Tibial nerve (tissue), 4 donors: ENCODE measurements at regions not wholly inside any gene's neighbourhood (a gene's known extent, or its start where the extent isn't known, plus 50 kb on each side); places are given as distances from the start of the nearest gene placed in this dataset.

ENCODE experiments used
- DNase-seq, 2 donors: peaks; one replicate each; pipeline ENCODE4 v3.0.0-alpha.2; 2019; ENCODE audit warnings: low spot score in 2 of 2
- H3K27ac ChIP-seq, 4 donors: fragments of 200-600 bp; sonication (generic) in 3 of 4; one replicate each; pipeline ENCODE4 v1.5.1; 2017 to 2019; ENCODE audit warnings: mild to moderate bottlenecking in 1 of 4
- H3K27me3 ChIP-seq, 2 donors: fragments of 200-600 bp; sonication (generic) in 1 of 2; one replicate each; pipeline versions ENCODE4 v1.5.1 to v1.6.0; 2017 to 2019
- H3K36me3 ChIP-seq, 3 donors: fragments of 200-600 bp; sonication (generic); one replicate each; pipeline ENCODE4 v1.5.1; 2018 to 2019
- H3K4me1 ChIP-seq, 4 donors: fragments of 200-600 bp; sonication (generic) in 3 of 4; one replicate each; pipeline ENCODE4 v1.5.1; 2017 to 2019
- H3K4me3 ChIP-seq, 4 donors: fragments of 200-600 bp; sonication (generic) in 3 of 4; one replicate each; pipeline ENCODE4 v1.5.1; 2017 to 2019; ENCODE audit warnings: mild to moderate bottlenecking in 1 of 4, moderate library complexity in 1 of 4
- H3K9me3 ChIP-seq, 4 donors: fragments of 200-600 bp; sonication (generic) in 3 of 4; one replicate each; pipeline ENCODE4 v1.5.1; 2017 to 2019
- CTCF ChIP-seq, 5 experiments: fragments of 200-600 bp in 3 of 5; fragments of 450-650 bp in 2 of 5; sonication (generic) in 3 of 5; IDR thresholded peaks; one replicate each; pipeline ENCODE4 v1.5.1; 2016 to 2019; ENCODE audit warnings: antibody characterized with exemption in 5 of 5, mild to moderate bottlenecking in 3 of 5, moderate library complexity in 2 of 5
- EP300 ChIP-seq, 2 donors: sonication (generic); formaldehyde crosslinking; IDR thresholded peaks; one replicate each; pipeline ENCODE4 v1.6.1; 2017; ENCODE audit warnings: antibody characterized with exemption in 2 of 2, mild to moderate bottlenecking in 1 of 2
- POLR2A ChIP-seq, 2 donors: fragments of 450-650 bp; IDR thresholded peaks; one replicate each; pipeline ENCODE4 v1.6.1; 2017; ENCODE audit warnings: antibody characterized with exemption in 2 of 2, mild to moderate bottlenecking in 2 of 2, moderate library complexity in 2 of 2
- WGBS, 2 donors: methylation state at CpG; one replicate each; pipeline ENCODE4 v1.1.5; 2018; 5-methylcytosine and 5-hydroxymethylcytosine counted together

- Histone ChIP-seq H3K27me3 (no peaks in the 10 kb centered on the region), H3K4me3 (no peak overlapping the region), H3K4me1 (peaks cover 0 to 11% (median 2%) of the 10 kb centered on the region in 4 donors), H3K9me3 (no peaks in the 10 kb centered on the region), H3K27ac (no peak overlapping the region), H3K36me3 (no peaks in the 10 kb centered on the region)
- TF ChIP-seq EP300 (IDR thresholded peaks at IDR 0.05) (peak in 1 of 2 donors; percentile 10), CTCF (IDR thresholded peaks at IDR 0.05) (no peak)
- 13 to 20% methylated on average over 3 of the region's 3 CpGs for WGBS, 2 donors
- peak in 1 of 2 donors; percentile 37 for DNase-seq
These were observed 154.3 kb downstream of the MRPL14 start for GRCh38 chr6:43972913-43973300.

DNA sequence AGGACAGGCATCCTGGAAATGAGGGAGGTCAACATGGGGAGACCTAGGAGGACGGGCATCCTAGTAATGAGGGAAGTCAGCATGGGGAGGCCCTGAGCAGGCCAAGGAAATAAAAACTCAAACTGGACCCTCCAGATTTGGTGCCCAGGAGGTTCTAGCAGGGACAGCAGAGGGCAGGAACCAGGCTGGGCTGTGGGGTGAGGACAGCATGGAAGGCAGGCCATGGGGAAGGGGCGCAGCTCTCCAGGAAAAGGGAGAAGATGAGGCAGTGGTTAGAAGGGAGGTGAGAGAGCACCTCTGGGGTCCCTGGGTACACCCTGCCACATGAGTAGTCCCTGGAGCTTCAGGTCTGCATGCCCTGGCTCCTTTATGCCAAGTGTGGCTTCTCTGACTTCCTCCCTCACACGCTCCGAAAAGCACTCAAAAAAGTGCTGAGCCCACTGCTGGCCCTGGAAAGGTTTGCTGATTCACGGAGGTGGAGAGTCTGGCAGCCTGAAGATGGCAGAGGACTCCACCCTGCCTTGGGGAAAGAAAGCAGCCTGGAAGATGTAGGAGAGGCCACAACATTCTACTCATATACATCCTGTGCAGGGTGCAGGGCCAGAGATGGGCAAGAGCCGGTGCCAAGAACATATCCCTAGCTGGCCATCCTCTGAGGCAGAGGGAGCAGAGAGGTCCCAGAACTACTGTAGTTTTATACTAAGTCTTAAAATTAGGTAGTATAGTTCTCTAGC, 154.9 kb downstream of the MRPL14 start:
- TF ChIP-seq EP300 (IDR thresholded peaks at IDR 0.05) (no peak), CTCF (IDR thresholded peaks at IDR 0.05) (no peak), POLR2A (IDR thresholded peaks at IDR 0.05) (no peak)
- H3K9me3 ChIP-seq, result no peaks in the 10 kb centered on the region

GRCh38 chr6:43971776-43972126, 155.5 kb downstream of the MRPL14 start:
- 92 to 96% methylated on average over 2 of the region's 2 CpGs for WGBS, 2 donors
- H3K27ac ChIP-seq, result no peak overlapping the region
- no peak for TF ChIP-seq EP300 (IDR thresholded peaks at IDR 0.05)
- TF ChIP-seq CTCF (IDR thresholded peaks at IDR 0.05), result no peak
- no peak for TF ChIP-seq POLR2A (IDR thresholded peaks at IDR 0.05)
- no peaks in the 10 kb centered on the region for H3K27me3 ChIP-seq
- no peak overlapping the region for H3K4me3 ChIP-seq
- H3K4me1 ChIP-seq, result peaks cover 0 to 11% (median 2%) of the 10 kb centered on the region in 4 donors
- no peak for DNase-seq
- H3K9me3 ChIP-seq, result no peaks in the 10 kb centered on the region
- H3K36me3 ChIP-seq, result no peaks in the 10 kb centered on the region

More for the DNA sequence above, 154.9 kb downstream of the MRPL14 start:
- no peak overlapping the region for H3K27ac ChIP-seq
- DNase-seq, result no peak
- H3K27me3 ChIP-seq, result no peaks in the 10 kb centered on the region
- no peaks in the 10 kb centered on the region for H3K36me3 ChIP-seq
- H3K4me3 ChIP-seq, result no peak overlapping the region
- WGBS, 2 donors, result 57 to 64% methylated on average over 6 of the region's 6 CpGs
- H3K4me1 ChIP-seq, result peaks cover 0 to 11% (median 2%) of the 10 kb centered on the region in 4 donors

- Histone ChIP-seq H3K36me3 (no peaks in the 10 kb centered on the region), H3K4me1 (peaks cover 0 to 11% (median 2%) of the 10 kb centered on the region in 4 donors), H3K27ac (no peak overlapping the region), H3K9me3 (no peaks in the 10 kb centered on the region), H3K4me3 (no peak overlapping the region), H3K27me3 (no peaks in the 10 kb centered on the region)
- no peak for DNase-seq
- 81 to 90% methylated on average over 8 of the region's 8 CpGs for WGBS, 2 donors
- TF ChIP-seq EP300 (IDR thresholded peaks at IDR 0.05) (no peak), CTCF (IDR thresholded peaks at IDR 0.05) (no peak), POLR2A (IDR thresholded peaks at IDR 0.05) (no peak)
These were observed 156.1 kb downstream of the MRPL14 start for GRCh38 chr6:43970913-43971775.
